SK-N-SH treated with all-trans-retinoic acid at 6 μM for 48 hours (cell line): ENCODE measurements at regions not wholly inside any gene's neighbourhood (a gene's known extent, or its start where the extent isn't known, plus 50 kb on each side); places are given as distances from the start of the nearest gene placed in this dataset.

Experiments
- ARNTL ChIP-seq: fragments of 450-650 bp; formaldehyde crosslinking; IDR thresholded peaks from 2 replicates; pipeline ENCODE4 v1.5.0; 2020; ENCODE audit warnings: low read depth, mild to moderate bottlenecking, moderate library complexity, borderline replicate concordance
- TCF4 ChIP-seq: fragments of 250-450 bp; sonication (Bioruptor Pico); IDR thresholded peaks from 2 replicates; pipeline ENCODE4 v1.8.0; 2021; ENCODE audit warnings: mild to moderate bottlenecking, moderate library complexity, borderline replicate concordance

- TF ChIP-seq ARNTL (CRISPR knock-in tag) = no peak
- no peak for TF ChIP-seq TCF4 (CRISPR knock-in tag)
These were observed 1552.1 kb upstream of the SEL1L start for GRCh38 chr14:83085725-83086124.
